LoVo (cell line): ENCODE measurements at regions not wholly inside any gene's neighbourhood (a gene's known extent, or its start where the extent isn't known, plus 50 kb on each side); places are given as distances from the start of the nearest gene placed in this dataset.

Experiments used
- DNase-seq: peaks from one replicate; pipeline ENCODE4 v3.0.0-alpha.2; 2016; ENCODE audit warnings: low spot score

DNA sequence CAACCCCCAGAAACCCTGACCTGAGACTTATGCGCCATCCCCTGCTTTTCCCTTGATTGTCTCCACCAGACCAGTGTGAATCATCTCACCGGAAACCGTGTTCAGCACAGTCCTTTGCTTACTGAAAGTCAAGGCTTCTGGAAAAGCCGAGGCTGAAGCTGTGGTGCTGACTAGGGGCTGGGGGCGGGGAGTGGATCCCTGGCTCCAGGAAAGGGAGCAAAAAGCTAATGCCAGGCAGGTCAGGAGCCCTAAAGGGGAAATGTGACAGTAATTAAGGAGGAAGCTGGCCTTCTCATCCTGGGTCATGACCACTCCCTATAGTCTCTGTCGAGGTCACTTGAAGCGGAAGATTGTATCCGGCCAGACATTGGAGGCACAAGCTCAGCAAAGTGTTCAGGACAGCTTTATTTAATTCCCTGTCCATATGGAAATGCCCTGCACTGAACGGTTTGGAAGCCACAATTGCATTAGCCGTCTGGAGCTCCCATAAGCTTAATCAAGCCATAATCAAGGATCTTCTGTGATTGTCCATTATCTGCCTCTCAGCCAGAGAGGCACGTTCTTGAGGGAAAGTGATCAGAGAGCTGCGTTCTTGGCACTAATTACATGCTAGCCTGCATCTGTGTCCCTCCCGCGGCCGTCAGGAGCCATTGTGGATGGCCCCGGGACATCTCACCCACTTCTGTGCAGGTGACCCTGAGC lies 403.6 kb downstream of the RRAGC start:
- no peak for DNase-seq

DNA sequence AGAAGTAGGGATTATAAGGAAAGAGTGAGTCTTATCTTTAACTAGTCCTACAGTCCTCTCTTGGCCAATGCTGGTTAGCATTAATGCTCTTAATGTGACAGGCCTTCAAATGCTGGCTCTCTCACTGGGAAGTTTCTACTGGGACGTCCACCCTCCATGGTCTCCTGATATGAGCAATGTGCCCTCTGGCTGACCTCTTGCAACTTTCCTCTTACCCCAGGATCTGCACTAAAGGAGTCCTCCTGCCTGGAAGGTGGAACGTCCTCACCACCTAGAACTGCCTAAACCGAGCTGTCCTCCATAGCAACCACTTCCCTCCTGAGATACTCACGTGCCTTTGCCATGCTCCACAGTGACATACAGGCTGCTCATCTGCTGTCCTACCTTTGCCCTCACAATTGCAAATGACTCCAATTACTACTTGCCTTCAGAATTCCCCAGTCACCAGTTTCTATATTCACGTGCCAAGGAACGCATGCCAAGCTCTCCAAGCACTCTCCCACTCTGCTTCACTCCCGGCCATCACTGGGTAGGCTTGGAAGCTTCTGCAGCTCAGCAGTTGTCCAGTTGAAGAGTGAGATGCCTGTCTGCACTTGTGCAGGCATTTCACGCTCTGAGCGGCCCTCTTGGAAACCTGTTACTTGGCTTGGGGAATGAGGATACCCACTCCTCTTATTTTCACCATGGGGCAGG lies 404.7 kb downstream of the RRAGC start:
- no peak for DNase-seq

DNA sequence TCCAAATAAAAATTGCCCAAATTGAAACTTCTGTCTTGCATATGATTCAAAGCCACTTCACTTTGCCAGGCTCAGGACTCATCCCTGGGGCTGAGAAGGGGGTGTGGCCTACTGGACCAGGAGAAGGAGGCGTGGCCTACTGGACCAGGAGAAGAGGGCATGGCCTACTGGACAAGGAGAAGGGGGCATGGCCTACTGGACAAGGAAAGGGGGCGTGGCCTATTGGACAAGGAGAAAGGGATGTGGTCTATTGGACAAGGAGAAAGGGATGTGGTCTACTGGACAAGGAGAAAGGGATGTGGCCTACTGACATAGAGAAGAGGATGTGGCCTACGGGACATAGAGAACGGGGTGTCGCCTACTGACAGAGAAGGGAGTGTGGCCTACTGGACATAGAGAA lies 405.3 kb downstream of the RRAGC start:
- DNase-seq, result no peak

DNA sequence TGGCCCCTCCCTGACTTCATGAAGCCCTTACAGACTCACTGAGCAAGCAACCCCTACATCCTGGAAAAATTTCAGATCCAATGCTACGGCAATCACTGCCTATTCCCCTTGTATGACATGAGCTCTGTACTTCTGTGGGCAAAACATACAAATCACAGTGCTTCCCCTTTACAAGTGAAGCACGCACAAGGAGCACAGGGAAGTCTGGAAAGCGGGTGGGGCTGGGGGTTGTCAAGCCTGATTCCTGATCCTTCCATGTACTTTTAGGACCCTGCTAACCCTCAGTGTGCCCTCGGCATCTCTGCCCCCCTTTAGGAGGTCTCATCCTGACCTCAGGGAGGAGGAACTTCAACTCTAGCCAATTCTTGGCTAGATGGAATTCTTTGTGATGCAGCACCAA lies 405.7 kb upstream of the POU3F1 start:
- no peak for DNase-seq

DNA sequence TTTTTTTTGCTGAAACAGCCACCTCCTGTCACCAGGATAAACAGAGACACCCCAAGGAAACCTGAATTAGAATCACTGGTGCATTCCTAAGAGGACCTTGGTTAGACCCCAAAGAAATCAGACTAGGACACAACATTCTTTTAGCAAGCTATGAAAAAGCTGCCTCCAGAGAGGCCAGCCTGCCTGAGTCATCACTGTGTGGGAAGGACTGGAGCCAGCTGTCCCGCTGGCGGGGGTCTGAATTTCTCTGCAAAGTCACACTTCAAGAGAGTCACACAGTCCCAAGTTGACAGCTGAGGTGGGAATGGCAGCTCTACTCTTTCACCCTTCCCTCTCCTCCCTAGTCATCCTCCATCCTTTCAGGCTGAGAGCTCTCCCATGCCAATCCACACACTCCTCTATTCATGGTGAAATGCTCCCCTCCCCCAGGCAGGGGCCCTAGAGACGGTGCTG lies 405.0 kb upstream of the POU3F1 start:
- no peak for DNase-seq

DNA sequence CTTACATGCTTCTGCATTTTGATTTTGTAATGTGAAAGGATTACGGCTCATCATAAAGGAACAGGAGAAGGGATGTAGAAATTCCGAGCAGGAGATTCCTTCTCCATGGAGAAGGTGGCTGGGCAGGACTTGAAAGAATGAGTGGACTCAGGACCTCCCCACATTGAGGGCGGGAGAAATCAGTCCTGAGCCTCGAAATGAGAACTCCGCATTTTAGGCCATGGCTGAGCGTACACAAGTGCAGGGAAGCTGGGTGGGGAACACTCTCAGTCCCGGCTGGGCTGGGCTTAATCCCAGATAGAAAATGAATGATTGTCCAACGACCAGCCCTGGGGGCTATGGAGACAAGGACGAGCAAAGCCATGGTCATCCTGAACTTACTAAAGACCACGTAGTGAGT lies 402.3 kb upstream of the POU3F1 start:
- DNase-seq, result no peak

GRCh38 chr1:38446936-38447335 lies 400.3 kb upstream of the POU3F1 start:
- DNase-seq, result no peak

- DNase-seq, result no peak
These were observed 398.3 kb upstream of the POU3F1 start for GRCh38 chr1:38444770-38445442.

GRCh38 chr1:38444311-38444710 lies 397.7 kb upstream of the POU3F1 start:
- no peak for DNase-seq

DNA sequence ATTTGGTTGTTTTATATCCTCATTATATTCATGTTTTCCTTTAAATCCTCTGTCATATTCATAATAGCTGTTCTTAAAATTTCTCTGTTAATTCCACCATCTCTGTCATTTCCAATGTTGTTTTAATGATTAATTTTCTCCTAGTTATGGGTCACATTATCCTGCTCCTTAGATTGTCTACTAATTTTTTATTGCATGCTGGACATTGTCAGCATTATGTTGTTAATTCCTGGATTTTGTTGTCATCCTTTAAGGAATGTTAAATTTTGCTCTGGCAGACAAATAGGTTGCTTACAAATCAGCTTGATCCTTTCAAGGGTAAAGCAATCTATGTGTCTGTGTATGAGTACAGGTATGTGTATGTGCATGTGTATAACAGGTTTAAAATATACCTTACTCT lies 393.8 kb upstream of the POU3F1 start:
- no peak for DNase-seq

- no peak for DNase-seq
These were observed 390.2 kb upstream of the POU3F1 start for GRCh38 chr1:38436749-38437148.

GRCh38 chr1:38436006-38436405 lies 389.4 kb upstream of the POU3F1 start:
- no peak for DNase-seq

DNA sequence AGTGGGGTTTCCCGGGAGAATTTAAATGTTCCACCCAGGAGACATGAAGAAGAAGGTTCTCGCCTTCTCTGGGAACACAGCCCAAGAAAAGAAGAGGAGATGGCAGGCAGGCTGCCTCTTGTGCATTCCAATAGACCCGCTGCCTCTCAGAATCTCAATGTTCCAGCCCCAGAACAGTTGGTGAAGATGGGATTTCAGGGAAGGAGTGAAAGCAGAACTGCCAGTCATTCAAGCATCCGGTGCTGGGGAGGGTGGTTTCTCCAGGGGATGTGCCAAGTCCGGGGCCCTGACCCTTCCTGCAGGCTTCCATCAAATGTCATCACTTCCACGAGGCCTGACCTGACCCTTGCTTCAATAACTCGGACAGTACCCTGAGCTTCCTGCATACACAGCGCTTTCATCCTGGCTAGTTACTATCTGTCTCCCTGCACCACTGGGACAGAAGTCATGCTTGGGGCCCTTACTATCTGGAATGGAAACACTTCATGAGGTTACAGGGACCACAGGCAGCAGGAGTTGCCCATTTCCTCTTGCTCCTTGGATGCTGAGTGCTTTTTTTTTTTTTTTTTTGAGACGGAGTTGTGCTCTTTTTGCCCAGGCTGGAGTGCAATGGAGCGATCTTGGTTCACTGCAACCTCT lies 386.6 kb upstream of the POU3F1 start:
- DNase-seq, result no peak

GRCh38 chr1:38431535-38432376 lies 385.2 kb upstream of the POU3F1 start:
- DNase-seq, result no peak

DNA sequence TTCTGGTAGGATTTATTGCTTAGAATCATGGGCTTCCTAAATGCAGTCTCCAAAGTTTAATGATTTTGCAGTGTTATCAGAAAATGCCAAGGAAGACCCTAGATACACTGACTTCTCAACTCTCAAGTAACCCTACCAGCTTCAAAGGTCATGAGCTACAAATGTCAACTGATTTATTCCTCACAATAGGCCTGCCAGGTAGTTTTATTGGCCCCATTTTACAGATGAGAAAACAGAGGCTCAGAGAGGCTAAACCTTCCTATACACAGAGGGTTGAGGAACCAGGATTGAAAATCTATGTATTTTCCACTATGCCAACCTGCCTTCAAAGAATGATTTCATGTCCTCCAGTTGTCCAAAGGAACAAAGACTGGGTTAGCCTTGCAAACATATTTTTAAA lies 384.4 kb upstream of the POU3F1 start:
- DNase-seq, result no peak

DNA sequence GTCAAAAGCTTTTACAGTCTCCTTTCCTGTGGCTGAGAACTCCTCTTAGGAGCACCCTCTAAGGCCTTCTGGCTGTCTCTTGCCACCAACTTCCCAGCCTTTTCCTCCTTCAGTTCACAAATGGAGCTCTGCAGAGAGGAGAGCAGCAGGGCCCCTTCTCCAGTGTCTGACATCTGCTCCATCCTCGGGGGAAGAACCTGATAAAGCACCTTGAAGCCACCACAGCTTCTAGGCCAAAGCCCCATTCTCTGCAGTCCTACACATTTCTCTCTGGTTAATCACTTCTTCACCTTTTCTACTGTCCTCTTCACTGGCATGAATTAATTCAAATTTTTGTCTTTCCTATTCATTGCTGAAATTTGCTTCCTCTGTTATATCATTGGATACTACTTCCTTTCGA lies 378.1 kb upstream of the POU3F1 start:
- no peak for DNase-seq

DNA sequence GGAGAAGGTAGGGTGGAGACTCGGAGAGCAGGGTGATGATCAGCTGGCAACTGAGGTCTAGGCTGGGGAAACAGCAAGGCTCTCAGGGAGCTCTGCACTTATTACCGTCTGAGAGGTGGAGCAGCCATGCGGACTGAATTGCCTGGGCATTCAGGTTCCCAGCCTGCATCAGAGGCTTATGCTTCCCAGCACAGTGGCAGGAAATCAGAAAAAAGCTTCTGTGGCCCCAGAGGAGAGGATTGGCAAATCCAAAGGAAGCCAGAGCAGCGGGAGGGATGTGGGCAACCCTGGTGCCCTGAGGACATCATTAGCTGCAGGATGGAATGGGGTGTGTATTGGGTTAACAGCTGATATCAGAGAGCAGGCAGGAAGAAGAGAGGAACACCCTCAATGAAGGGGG lies 374.1 kb upstream of the POU3F1 start:
- DNase-seq, result no peak

DNA sequence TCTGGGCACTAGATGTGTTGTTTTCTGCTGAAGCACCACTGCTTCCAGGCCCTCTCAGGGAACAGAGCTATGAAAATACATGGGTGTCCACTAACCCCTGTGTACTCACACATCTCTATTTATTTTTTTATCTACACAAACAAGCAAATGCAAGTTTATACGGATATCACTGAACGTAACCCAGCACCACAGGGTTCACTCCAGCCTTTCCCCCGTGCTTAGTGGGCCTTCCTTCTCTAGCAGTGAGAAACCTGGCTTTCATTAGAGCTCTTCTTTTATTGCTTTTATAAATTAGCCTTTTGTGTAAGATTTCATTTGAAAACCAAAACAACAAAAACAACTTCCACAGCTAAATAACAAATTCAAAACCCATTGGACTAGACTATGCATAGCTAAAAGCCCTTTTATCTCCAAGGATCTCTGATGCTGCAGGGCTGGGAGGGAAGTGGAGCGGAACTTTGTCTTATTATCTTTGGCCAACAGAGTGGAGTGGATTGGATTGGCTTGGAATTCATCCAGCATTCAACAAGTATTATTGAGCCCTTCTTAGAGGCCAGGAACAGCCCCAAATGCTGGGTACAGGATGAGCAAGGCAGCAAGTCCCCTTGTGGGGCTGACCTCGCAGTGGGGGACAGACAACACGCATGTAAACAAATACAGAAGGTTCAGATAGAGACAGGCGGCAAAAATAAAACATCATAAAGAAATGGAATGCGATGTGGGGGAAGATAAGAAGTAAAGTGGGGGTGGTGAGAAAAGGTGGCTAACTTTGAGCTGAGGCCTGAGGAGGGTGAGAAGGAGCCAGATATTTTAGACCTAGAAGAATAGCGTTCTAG lies 371.8 kb upstream of the POU3F1 start:
- no peak for DNase-seq

DNA sequence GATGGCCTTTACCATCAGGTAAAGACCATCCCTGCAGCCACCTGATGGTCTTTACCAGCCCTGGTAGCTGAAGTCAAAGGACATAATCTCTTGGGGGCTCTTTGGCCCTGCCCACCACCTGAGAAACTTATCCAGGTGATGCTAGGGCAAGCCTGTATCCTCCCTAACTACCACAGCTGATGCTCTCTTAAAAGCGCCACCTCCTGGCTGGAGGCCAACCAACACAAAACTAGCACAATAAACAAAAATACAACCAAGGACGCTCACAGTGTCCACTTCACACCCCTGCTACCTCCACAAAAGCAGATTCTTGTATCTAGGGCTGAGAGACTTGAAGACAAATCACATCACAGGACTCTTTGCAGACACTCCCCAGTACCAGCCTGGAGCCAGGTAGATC lies 357.1 kb upstream of the POU3F1 start:
- no peak for DNase-seq

DNA sequence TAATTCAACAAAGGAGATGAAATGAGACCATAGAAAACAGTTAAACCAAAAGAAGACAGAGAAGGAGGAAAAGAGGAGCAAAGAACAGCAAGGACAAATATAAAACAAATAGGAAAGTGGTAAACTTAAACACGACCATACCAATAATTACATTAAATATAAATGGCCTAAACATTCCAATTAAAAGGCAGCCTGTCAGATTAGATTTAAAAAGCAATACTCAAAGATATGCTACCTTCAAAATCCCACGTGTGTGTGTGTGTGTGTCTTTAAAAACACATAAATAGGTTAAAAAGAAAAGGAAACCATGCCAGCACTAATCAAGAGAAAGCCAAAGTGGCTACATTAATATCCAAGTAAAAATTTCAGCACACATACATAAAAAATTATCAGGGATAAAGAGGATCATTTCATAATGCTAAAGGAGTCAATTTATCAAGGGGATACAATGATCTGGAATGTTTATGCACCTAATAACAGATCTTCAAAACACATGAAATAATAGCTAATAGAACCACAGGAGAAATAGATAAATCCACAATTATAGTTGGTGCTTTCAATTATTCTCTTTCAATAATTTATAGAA lies 355.7 kb upstream of the POU3F1 start:
- DNase-seq, result no peak

DNA sequence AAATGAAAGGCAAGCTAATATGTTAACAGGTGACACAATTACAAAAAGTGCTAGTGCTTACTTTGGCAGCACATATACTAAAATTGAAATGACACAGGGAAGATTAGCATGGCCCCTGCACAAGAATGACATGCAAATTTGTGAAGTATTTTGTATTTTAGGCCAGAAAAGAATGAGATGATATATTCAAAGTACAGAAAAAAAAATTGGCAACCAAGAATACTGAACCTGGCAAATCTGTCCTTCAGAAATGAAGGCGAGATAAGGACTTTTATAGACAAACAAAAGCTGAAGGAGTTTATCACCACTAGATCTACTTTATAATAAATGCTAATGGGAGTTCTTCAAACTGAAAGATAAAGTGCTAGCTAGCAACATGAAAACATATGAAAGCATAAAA lies 350.0 kb upstream of the POU3F1 start:
- no peak for DNase-seq
